HG03196 (cell line): ENCODE measurements at regions not wholly inside any gene's neighbourhood (a gene's known extent, or its start where the extent isn't known, plus 50 kb on each side); places are given as distances from the start of the nearest gene placed in this dataset.
"Not testable (repeated sequence)": the region's sequence is repeated elsewhere in the genome, so short reads cannot be mapped to it uniquely, and the experiment has no call there.

ENCODE experiments used
- ATAC-seq: cut with Tn5 transposase; IDR thresholded peaks from one replicate; pipeline ENCODE4 v1.9.1; 2021; ENCODE audit not compliant: unreplicated experiment

- ATAC-seq, result no peak
These were observed 228.3 kb upstream of the C9orf72 start for GRCh38 chr9:27801545-27801944.

- ATAC-seq, result no peak
These were observed 229.1 kb upstream of the C9orf72 start for GRCh38 chr9:27802418-27802817.

- no peak for ATAC-seq
These were observed 235.6 kb upstream of the C9orf72 start for GRCh38 chr9:27808864-27809263.

GRCh38 chr9:27817747-27818146 lies 244.5 kb upstream of the C9orf72 start:
- no peak for ATAC-seq

DNA sequence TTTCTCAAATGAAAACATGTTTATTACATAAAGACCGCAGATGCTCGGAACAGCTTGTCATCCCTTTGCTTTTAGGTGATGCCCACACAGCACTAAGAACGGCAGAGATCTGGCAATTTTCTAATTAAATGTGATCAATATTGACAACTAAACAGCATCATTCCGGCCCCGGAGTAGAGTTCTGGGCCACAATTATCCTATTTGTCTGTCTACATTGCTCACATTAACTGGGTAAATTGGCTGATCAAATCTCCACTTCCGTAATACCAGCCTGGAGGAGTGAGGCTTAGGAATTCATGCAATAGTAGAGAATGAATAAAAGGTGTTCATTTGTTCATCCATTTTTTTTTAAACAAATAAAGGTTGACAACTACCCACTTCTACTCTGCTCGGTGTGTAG lies 245.1 kb upstream of the C9orf72 start:
- no peak for ATAC-seq

DNA sequence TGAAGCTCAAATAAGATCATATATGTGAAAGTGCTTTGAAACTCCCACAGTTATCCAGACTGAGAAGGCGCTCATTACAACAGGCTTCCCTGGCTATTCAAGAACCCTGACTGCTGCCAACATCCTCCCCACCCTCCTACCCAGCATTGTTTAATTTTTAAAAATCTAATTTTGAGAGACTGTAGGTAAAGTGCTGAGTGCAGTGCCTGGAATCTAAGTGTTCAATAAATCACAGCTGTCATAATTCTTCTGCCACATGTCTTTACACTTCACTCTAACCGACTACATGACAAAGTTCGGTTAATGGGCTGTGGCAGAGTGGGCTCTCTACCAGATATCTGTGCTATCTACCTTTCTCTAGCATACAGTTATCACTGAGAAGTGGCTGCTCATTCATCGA lies 255.6 kb upstream of the C9orf72 start:
- ATAC-seq, result no peak

GRCh38 chr9:27829621-27830020 lies 256.3 kb upstream of the C9orf72 start:
- no peak for ATAC-seq

DNA sequence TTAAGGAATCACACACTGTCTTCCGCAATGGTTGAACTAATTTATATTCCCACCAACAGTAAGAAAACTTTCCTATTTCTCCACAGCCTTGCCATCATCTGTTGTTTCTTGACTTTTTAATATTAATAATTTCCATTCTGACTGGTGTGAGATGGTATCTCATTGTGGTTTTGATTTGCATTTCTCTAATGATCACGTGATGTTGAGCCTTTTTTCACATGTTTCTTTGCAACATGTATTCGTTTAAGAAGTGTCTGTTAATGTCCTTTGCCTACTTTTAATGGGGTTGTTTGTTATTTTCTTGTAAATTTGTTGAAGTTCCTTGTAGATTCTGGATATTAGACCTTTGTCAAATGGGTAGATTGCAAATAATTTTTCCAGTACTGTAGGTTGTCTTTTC lies 258.8 kb upstream of the C9orf72 start:
- ATAC-seq, result not testable (repeated sequence)

DNA sequence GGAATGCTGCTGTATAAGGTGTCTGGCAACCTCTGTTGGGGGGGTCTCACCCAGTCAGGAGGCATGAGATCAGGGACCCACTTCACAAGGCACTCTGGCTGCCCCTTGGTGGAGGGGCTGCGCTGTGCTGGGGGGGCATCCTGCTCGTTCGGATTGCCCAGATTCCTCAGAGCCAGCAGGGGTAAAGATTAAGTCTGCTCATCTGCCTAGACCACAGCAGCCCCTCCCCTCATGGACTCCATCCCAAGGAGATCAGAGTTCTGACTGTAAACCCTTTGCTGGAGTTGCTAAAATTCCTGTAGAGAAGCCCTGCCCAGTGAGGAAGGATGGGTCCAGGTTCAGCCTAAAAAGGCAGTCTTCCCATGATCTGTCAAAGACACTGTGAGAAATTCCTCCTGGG lies 262.0 kb upstream of the C9orf72 start:
- ATAC-seq, result no peak

GRCh38 chr9:27835746-27836145 lies 262.5 kb upstream of the C9orf72 start:
- ATAC-seq, result no peak

GRCh38 chr9:27836661-27837401 lies 263.6 kb upstream of the C9orf72 start:
- ATAC-seq, result no peak

GRCh38 chr9:27838876-27839275 lies 265.6 kb upstream of the C9orf72 start:
- ATAC-seq, result no peak

DNA sequence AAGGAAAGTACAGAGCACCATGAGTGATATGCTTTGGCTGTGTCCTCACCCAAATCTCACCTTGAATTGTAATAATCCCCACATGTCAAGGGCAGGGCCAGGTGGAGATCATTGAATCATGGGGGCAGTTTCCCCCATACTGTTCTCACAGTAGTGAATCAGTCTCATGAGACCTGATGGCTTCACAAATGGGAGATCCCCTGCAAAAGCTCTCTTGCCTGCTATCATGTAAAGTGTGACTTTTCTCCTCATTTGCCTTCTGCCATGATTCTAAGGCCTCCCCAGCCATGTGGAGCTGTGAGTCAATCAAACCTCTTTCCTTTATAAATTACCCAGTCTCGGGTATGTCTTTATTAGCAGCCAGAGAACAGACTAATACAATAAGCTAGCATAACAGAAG lies 266.5 kb upstream of the C9orf72 start:
- not testable (repeated sequence) for ATAC-seq

DNA sequence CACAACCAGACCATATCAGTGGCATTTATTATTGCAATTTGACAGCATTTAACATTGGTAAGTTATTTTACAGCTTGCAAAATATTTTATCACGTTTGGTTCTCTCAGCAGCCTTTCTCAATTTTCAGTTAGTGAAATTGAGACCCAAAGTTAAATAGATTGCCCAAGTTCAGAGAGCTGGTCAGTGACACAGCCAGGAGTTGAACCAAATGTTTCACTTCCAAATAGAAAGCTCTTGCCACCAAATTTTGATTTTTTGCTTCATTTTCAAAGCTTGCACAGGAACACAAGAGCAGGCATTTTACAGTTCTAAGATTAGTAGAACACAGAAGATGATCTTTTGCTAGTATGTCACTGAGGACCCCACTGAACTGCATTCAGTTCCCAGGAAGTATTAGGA lies 271.5 kb upstream of the C9orf72 start:
- no peak for ATAC-seq

GRCh38 chr9:27847380-27847779 lies 274.1 kb upstream of the C9orf72 start:
- ATAC-seq, result no peak

DNA sequence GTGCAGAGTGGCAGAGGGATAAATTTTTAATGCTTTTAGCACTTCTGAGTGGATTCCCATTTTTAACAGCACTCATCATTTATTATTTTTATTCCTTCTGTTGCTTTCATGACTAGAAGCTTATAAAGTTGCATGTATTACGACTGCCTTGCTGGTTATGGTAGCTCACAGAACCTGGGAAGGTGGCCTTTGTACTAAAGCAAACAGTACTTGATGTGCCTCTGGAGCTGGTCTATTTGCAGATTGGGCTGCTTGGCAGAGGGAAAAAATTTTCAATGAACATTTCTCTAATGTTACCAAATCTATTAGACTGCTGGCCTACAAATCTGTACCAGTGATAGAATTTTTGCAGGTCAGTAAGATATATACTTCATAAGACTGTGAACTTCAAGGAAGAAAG lies 274.5 kb upstream of the C9orf72 start:
- no peak for ATAC-seq

- ATAC-seq, result no peak
These were observed 275.0 kb upstream of the C9orf72 start for GRCh38 chr9:27848315-27848714.

DNA sequence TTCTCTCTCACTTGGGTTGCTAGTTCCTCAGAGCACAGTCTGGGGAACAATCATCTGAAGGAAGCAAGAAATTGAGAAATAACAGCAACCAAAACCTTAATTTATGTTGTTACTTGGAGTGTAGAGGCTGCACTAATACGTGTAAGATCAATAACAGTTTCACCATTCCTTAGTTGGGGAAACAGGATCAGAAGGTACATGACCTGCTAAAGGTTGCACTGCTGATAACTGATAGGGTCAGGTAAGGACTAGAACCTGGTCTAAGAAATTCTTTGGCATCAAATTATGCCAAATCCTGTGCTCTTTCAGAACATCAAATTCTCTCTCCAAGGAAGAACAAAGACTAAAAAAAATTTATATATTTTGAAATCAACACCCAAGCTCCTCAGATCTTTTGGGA lies 278.6 kb upstream of the C9orf72 start:
- ATAC-seq, result no peak

GRCh38 chr9:27853529-27853928 lies 280.2 kb upstream of the C9orf72 start:
- no peak for ATAC-seq

DNA sequence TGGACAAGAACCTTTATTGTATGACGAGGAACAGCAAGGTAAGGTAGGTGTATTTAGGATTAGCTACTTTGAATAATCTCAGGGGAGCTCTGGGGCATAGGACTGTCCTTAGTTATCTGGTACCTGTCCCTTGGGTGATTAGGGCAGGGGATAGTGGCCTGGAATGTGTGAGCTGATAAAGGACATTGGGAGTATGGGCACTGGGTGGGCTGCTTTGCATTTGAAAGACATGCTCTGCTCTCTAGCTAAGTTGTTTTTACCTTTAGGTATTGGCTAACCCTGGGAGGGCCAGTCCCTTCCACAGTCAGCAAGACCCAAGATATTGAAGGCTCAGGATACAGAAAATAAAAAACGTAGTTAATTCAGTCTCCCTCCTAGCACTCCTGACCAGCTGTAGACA lies 282.8 kb upstream of the C9orf72 start:
- no peak for ATAC-seq

DNA sequence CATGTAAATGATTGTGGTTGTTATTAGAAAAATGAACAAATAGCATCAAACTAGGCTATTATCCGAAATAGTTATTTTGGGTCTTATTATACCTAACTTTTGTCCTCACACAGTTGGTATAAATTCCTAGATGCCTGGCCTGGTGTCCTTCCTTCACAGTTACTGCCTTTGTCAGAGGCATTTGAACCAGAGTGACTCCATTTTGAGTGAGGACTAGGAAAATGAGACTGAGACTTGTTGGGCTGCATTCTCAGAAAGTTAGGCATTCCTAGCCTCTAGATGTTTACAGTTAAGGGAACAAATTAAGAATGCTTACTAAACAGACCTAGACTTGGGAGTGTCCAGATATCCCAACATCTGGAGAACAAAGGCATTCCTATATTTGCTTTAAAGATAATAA lies 283.5 kb upstream of the C9orf72 start:
- ATAC-seq, result no peak

- ATAC-seq, result no peak
These were observed 288.6 kb upstream of the C9orf72 start for GRCh38 chr9:27861887-27862286.
